CD14-positive monocyte (primary cell): ENCODE measurements at regions not wholly inside any gene's neighbourhood (a gene's known extent, or its start where the extent isn't known, plus 50 kb on each side); places are given as distances from the start of the nearest gene placed in this dataset.

Experiments
- DNase-seq, 3 donors: peaks; one replicate each; pipeline ENCODE4 v3.0.0-alpha.2; 2011 to 2022
- H2AFZ ChIP-seq: 2 replicates; pipeline ENCODE4 v1.6.0; 2012; ENCODE audit warnings: mild to moderate bottlenecking, low read depth, low read length, inconsistent platforms; ENCODE audit not compliant: insufficient read depth, poor library complexity, severe bottlenecking
- H3K27ac ChIP-seq, 2 donors: 1 replicate in 1 of 2; 2 replicates in 1 of 2; pipeline ENCODE4 v1.5.1; 2012 to 2013; ENCODE audit warnings: low read length in 2 of 2, control low read depth in 1 of 2, inconsistent platforms in 1 of 2, low read depth in 1 of 2, mild to moderate bottlenecking in 1 of 2
- H3K27me3 ChIP-seq, 2 donors: one replicate each; pipeline versions ENCODE4 v1.6.0 to v1.6.1; 2011 to 2013; ENCODE audit warnings: low read length in 2 of 2; ENCODE audit not compliant: control insufficient read depth in 2 of 2, insufficient read depth in 2 of 2
- H3K36me3 ChIP-seq, 2 donors: replicated peaks in 1 of 2; 1 replicate in 1 of 2; 2 replicates in 1 of 2; pipeline versions ENCODE4 v1.5.1 to v1.6.1; 2012 to 2013; ENCODE audit warnings: low read length in 2 of 2, control low read depth in 1 of 2, inconsistent platforms in 1 of 2, mild to moderate bottlenecking in 1 of 2; ENCODE audit not compliant: insufficient read depth in 2 of 2, control insufficient read depth in 1 of 2
- H3K4me1 ChIP-seq, 2 donors: 1 replicate in 1 of 2; 2 replicates in 1 of 2; pipeline versions ENCODE4 v1.5.1 to v1.6.1; 2012 to 2013; ENCODE audit warnings: low read length in 2 of 2, control low read depth in 1 of 2, inconsistent platforms in 1 of 2, mild to moderate bottlenecking in 1 of 2, moderate library complexity in 1 of 2; ENCODE audit not compliant: insufficient read depth in 2 of 2, control insufficient read depth in 1 of 2
- H3K4me2 ChIP-seq: replicated peaks from 2 replicates; pipeline ENCODE3; 2012; ENCODE audit warnings: low read length, moderate library complexity, mild to moderate bottlenecking; ENCODE audit not compliant: poor library complexity, severe bottlenecking; ENCODE audit errors: extremely low read depth
- H3K4me3 ChIP-seq, 3 experiments: fragments of 200-600 bp in 1 of 3; sonication (generic) in 1 of 3; replicated peaks in 1 of 3; 1 replicate in 2 of 3; 2 replicates in 1 of 3; pipeline ENCODE4 v1.5.1; 2011 to 2013; ENCODE audit warnings: low read length in 3 of 3, mild to moderate bottlenecking in 3 of 3, control low read depth in 2 of 3, low read depth in 2 of 3, inconsistent platforms in 1 of 3, moderate library complexity in 1 of 3
- H3K79me2 ChIP-seq: 2 replicates; pipeline ENCODE4 v1.6.0; 2012; ENCODE audit warnings: mild to moderate bottlenecking, control low read depth, inconsistent platforms, low read length, moderate library complexity; ENCODE audit not compliant: insufficient read depth
- H3K9ac ChIP-seq: 2 replicates; pipeline ENCODE4 v1.6.0; 2017; ENCODE audit warnings: low read length, mild to moderate bottlenecking; ENCODE audit not compliant: insufficient read depth, poor library complexity, severe bottlenecking
- H3K9me3 ChIP-seq, 2 donors: replicated peaks in 1 of 2; 1 replicate in 1 of 2; 2 replicates in 1 of 2; pipeline versions ENCODE4 v1.5.1 to v1.6.1; 2012 to 2013; ENCODE audit warnings: low read length in 2 of 2, control low read depth in 1 of 2; ENCODE audit not compliant: control insufficient read depth in 1 of 2, insufficient read depth in 1 of 2
- H4K20me1 ChIP-seq: 2 replicates; pipeline ENCODE4 v1.6.0; 2012; ENCODE audit warnings: mild to moderate bottlenecking, low read length, control low read depth, moderate library complexity; ENCODE audit not compliant: insufficient read depth
- H3K27ac Mint-ChIP-seq, 7 donors: one replicate each; pipeline ENCODE4 v1.8.0; 2020; ENCODE audit warnings: mild to moderate bottlenecking in 7 of 7, mixed read lengths in 7 of 7, moderate library complexity in 6 of 7, inconsistent platforms in 2 of 7
- H3K27me3 Mint-ChIP-seq, 3 donors: one replicate each; pipeline ENCODE4 v1.8.0; 2021 to 2022; ENCODE audit warnings: low read depth in 3 of 3, mild to moderate bottlenecking in 3 of 3, mixed read lengths in 3 of 3, moderate library complexity in 3 of 3, inconsistent platforms in 1 of 3
- H3K36me3 Mint-ChIP-seq, 2 donors: one replicate each; pipeline ENCODE4 v1.8.0; 2020; ENCODE audit warnings: mixed read lengths in 2 of 2, inconsistent platforms in 1 of 2, mild to moderate bottlenecking in 1 of 2
- H3K4me1 Mint-ChIP-seq: one replicate; pipeline ENCODE4 v1.8.0; 2020; ENCODE audit warnings: mild to moderate bottlenecking, mixed read lengths
- H3K4me3 Mint-ChIP-seq, 2 donors: one replicate each; pipeline ENCODE4 v1.8.0; 2020; ENCODE audit warnings: mild to moderate bottlenecking in 2 of 2, mixed read lengths in 2 of 2, moderate library complexity in 1 of 2
- H3K9me3 Mint-ChIP-seq, 7 donors: one replicate each; pipeline ENCODE4 v1.8.0; 2020 to 2022; ENCODE audit warnings: mixed read lengths in 7 of 7, mild to moderate bottlenecking in 6 of 7, moderate library complexity in 6 of 7, inconsistent platforms in 2 of 7
- CTCF ChIP-seq: fragments of 200-600 bp; IDR thresholded peaks from one replicate; pipeline ENCODE4 v1.8.0; 2022; ENCODE audit warnings: antibody characterized with exemption, mild to moderate bottlenecking
- whole genome bisulfite sequencing: methylation state at CpG from one replicate; pipeline ENCODE4 v1.1.5; 2013; ENCODE audit warnings: missing lambda C conversion rate; ENCODE audit not compliant: insufficient coverage; 5-methylcytosine and 5-hydroxymethylcytosine counted together
- intact Hi-C, 2 donors: fragments of 100-400 bp; cut with micrococcal nuclease; formaldehyde crosslinking; loops; one replicate each; pipeline versions ENCODE4 v1.15.0 to v1.15.1; 2023

GRCh38 chr2:64918220-64918886 lies 70.8 kb upstream of the SLC1A4 start:
- Mint-ChIP-seq H3K36me3 (peaks cover 0 to 3% of the 10 kb centered on the region in 2 donors), H3K4me1 (peaks cover 38% of the 10 kb centered on the region), H3K9me3 (peaks cover 0 to 3% (median 0%) of the 10 kb centered on the region in 7 donors), H3K4me3 (peak overlapping the region; percentile 88 to 95), H3K27me3 (no peaks in the 10 kb centered on the region), H3K27ac (peak overlapping the region; percentile 57 to 93 (median 90))
- peak overlapping the region; percentile 45 to 67 for H3K27ac ChIP-seq
- H3K4me2 ChIP-seq, result peak overlapping the region; percentile 69
- H3K79me2 ChIP-seq, result no peaks in the 10 kb centered on the region
- no peak for DNase-seq
- TF ChIP-seq CTCF, result no peak
- no peaks in the 10 kb centered on the region for H3K36me3 ChIP-seq
- H3K4me1 ChIP-seq, result peaks cover 10 to 18% of the 10 kb centered on the region in 2 donors
- no peaks in the 10 kb centered on the region for H4K20me1 ChIP-seq
- intact Hi-C loops, result loop anchor here (2.0 to 10.0 kb wide), 4 partner anchors 66 to 656 kb away; partner anchors contain the start of gene SLC1A4 (in 2 of the 2)
- no peaks in the 10 kb centered on the region for H3K9me3 ChIP-seq
- 100% methylated on average over 2 of the region's 8 CpGs for WGBS
- H3K9ac ChIP-seq, result peak overlapping the region; percentile 32
- H2AFZ ChIP-seq, result peak overlapping the region; percentile 86
- no peaks in the 10 kb centered on the region for H3K27me3 ChIP-seq
- peak overlapping the region; percentile 55 to 74 (median 67) for H3K4me3 ChIP-seq

- WGBS, result 86% methylated on average over 1 of the region's 2 CpGs
- Mint-ChIP-seq H3K9me3 (peaks cover 0 to 3% (median 0%) of the 10 kb centered on the region in 7 donors), H3K36me3 (peaks cover 0 to 3% of the 10 kb centered on the region in 2 donors), H3K27me3 (no peaks in the 10 kb centered on the region), H3K4me3 (no peak overlapping the region), H3K4me1 (peaks cover 40% of the 10 kb centered on the region), H3K27ac (peak overlapping the region in 1 of 7 donors; percentile 50)
- Histone ChIP-seq H3K36me3 (no peaks in the 10 kb centered on the region), H2AFZ (peak overlapping the region; percentile 32), H4K20me1 (no peaks in the 10 kb centered on the region), H3K9ac (no peak overlapping the region), H3K4me2 (no peak overlapping the region), H3K27me3 (no peaks in the 10 kb centered on the region), H3K4me1 (peaks cover 12 to 16% of the 10 kb centered on the region in 2 donors), H3K27ac (no peak overlapping the region), H3K4me3 (no peak overlapping the region), H3K79me2 (no peaks in the 10 kb centered on the region), H3K9me3 (no peaks in the 10 kb centered on the region)
- no peak for TF ChIP-seq CTCF
- intact Hi-C loops, result loop anchor here (2.0 to 10.0 kb wide), 4 partner anchors 66 to 656 kb away; partner anchors contain the start of gene SLC1A4 (in 2 of the 2)
- no peak for DNase-seq
Observed at GRCh38 chr2:64919261-64919660, 69.9 kb upstream of the SLC1A4 start.
